ENCODE measurements at regions not wholly inside any gene's neighbourhood (a gene's known extent, or its start where the extent isn't known, plus 50 kb on each side); places are given as distances from the start of the nearest gene placed in this dataset.
"Not testable (repeated sequence)": the region's sequence is repeated elsewhere in the genome, so short reads cannot be mapped to it uniquely, and the experiment has no call there.

GRCh38 chr17:62196587-62196986 is 131.5 kb upstream of the MED13 start:
- not testable (repeated sequence) for DNase-seq

- no peak for DNase-seq
Measured at GRCh38 chr17:62194401-62194800, 129.3 kb upstream of the MED13 start.

GRCh38 chr17:62193249-62193648 is 128.2 kb upstream of the MED13 start:
- no peak for DNase-seq

GRCh38 chr17:62191390-62192361 is 126.6 kb upstream of the MED13 start:
- DNase-seq, result no peak

GRCh38 chr17:62189377-62189776 is 124.3 kb upstream of the MED13 start:
- DNase-seq, result no peak

GRCh38 chr17:62188713-62189112 is 123.6 kb upstream of the MED13 start:
- DNase-seq, result no peak

- no peak for DNase-seq
Measured at GRCh38 chr17:62187681-62188080, 122.6 kb upstream of the MED13 start.

- no peak for DNase-seq
Measured at GRCh38 chr17:62186841-62187240, 121.8 kb upstream of the MED13 start.

GRCh38 chr17:62180772-62181171 is 115.7 kb upstream of the MED13 start:
- DNase-seq, result no peak

GRCh38 chr17:62179525-62180161 is 114.6 kb upstream of the MED13 start:
- DNase-seq, result no peak

GRCh38 chr17:62178579-62178978 is 113.5 kb upstream of the MED13 start:
- no peak for DNase-seq

- DNase-seq, result no peak
Measured at GRCh38 chr17:62172492-62173291, 107.6 kb upstream of the MED13 start.

GRCh38 chr17:62167076-62167475 is 102.0 kb upstream of the MED13 start:
- no peak for DNase-seq

GRCh38 chr17:62164747-62165722 is 100.0 kb upstream of the MED13 start:
- DNase-seq, result no peak

- no peak for DNase-seq
Measured at GRCh38 chr17:62163847-62164246, 98.8 kb upstream of the MED13 start.

- no peak for DNase-seq
Measured at GRCh38 chr17:62162898-62163297, 97.8 kb upstream of the MED13 start.

GRCh38 chr17:62161405-62162148 is 96.5 kb upstream of the MED13 start:
- DNase-seq, result no peak

- DNase-seq, result no peak
Measured at GRCh38 chr17:62160816-62161215, 95.7 kb upstream of the MED13 start.

GRCh38 chr17:62159994-62160393 is 94.9 kb upstream of the MED13 start:
- DNase-seq, result no peak

- DNase-seq, result no peak
Measured at GRCh38 chr17:62156949-62157348, 91.9 kb upstream of the MED13 start.

- DNase-seq, result no peak
Measured at GRCh38 chr17:62154909-62155308, 89.8 kb upstream of the MED13 start.
